OCI-LY7 (cell line): ENCODE measurements at regions not wholly inside any gene's neighbourhood (a gene's known extent, or its start where the extent isn't known, plus 50 kb on each side); places are given as distances from the start of the nearest gene placed in this dataset.

Source experiments
- BruUV-seq: library from RNA; stranded (reverse); fragments of 400-500 nt; replicated peaks from 2 replicates; lab custom pipeline; 2021; lab: Mats Ljungman, UMichigan
- CTCF ChIA-PET: fragments of 300-600 bp; sonication (Branson Sonifier 250); formaldehyde crosslinking; loops from one replicate; lab custom pipeline; 2022; ENCODE audit warnings: antibody characterized with exemption; ENCODE audit not compliant: unreplicated experiment; lab: Charles Lee
- POLR2A ChIA-PET: fragments of 300-600 bp; sonication (Branson Sonifier 250); formaldehyde crosslinking; loops from one replicate; lab custom pipeline; 2022; ENCODE audit warnings: antibody characterized with exemption; lab: Charles Lee
- DNase-seq: peaks from one replicate; pipeline ENCODE4 v3.0.0-alpha.2; 2015; ENCODE audit warnings: low spot score
- H2AFZ ChIP-seq: fragments of 200-600 bp; sonication (generic), shearing (Covaris generic); 2 replicates; pipeline ENCODE4 v1.6.1; 2014; ENCODE audit warnings: mild to moderate bottlenecking, antibody characterized with exemption, low read length, moderate library complexity
- H3K27ac ChIP-seq: fragments of 200-600 bp; sonication (generic); 2 replicates; pipeline ENCODE4 v1.5.1; 2014; ENCODE audit warnings: mixed run types, low read depth, mild to moderate bottlenecking, moderate library complexity, low read length, inconsistent platforms; ENCODE audit not compliant: poor library complexity, severe bottlenecking
- H3K36me3 ChIP-seq: fragments of 200-600 bp; sonication (generic); 2 replicates; pipeline ENCODE4 v1.6.1; 2014; ENCODE audit warnings: mild to moderate bottlenecking, antibody characterized with exemption, low read length, moderate library complexity, mixed read lengths; ENCODE audit not compliant: insufficient read depth
- H3K4me1 ChIP-seq: fragments of 200-600 bp; sonication (generic); 2 replicates; pipeline ENCODE4 v1.5.1; 2014; ENCODE audit warnings: mild to moderate bottlenecking, low read length; ENCODE audit not compliant: insufficient read depth, poor library complexity, severe bottlenecking
- H3K4me2 ChIP-seq: fragments of 200-600 bp; sonication (generic); 2 replicates; pipeline ENCODE4 v1.6.1; 2014; ENCODE audit warnings: mild to moderate bottlenecking, low read length
- H3K4me3 ChIP-seq: fragments of 200-600 bp; sonication (generic); 2 replicates; pipeline ENCODE4 v1.5.1; 2014; ENCODE audit warnings: mild to moderate bottlenecking, low read depth, low read length; ENCODE audit not compliant: poor library complexity, severe bottlenecking
- H3K79me2 ChIP-seq: fragments of 200-600 bp; sonication (generic); 2 replicates; pipeline ENCODE4 v1.6.1; 2016; ENCODE audit warnings: low read depth, mild to moderate bottlenecking, low read length, moderate library complexity, mixed read lengths; ENCODE audit not compliant: insufficient read depth
- H3K9me2 ChIP-seq: fragments of 200-600 bp; sonication (generic); 2 replicates; pipeline ENCODE4 v1.6.1; 2016; ENCODE audit warnings: mild to moderate bottlenecking, low read length, mixed read lengths; ENCODE audit not compliant: insufficient read depth
- H3K9me3 ChIP-seq: fragments of 200-600 bp; sonication (generic); 2 replicates; pipeline ENCODE4 v1.6.1; 2014; ENCODE audit warnings: mild to moderate bottlenecking, mixed run types, low read length, mixed read lengths
- H4K20me1 ChIP-seq: fragments of 200-600 bp; sonication (generic); 2 replicates; pipeline ENCODE4 v1.6.1; 2014; ENCODE audit warnings: mild to moderate bottlenecking, antibody characterized with exemption, low read length, moderate library complexity, mixed read lengths; ENCODE audit not compliant: insufficient read depth
- CTCF ChIP-seq: fragments of 200-600 bp; sonication (generic); conservative IDR thresholded peaks from 2 replicates; pipeline ENCODE4 v1.5.1; 2014; ENCODE audit warnings: mild to moderate bottlenecking, antibody characterized with exemption, low read length, moderate library complexity, mixed read lengths
- EZH2phosphoT487 ChIP-seq: fragments of 200-600 bp; sonication (generic); IDR thresholded peaks from 2 replicates; pipeline ENCODE4 v1.6.1; 2018; ENCODE audit warnings: low read depth, borderline replicate concordance, mild to moderate bottlenecking, mixed run types, antibody characterized with exemption, low read length, moderate library complexity, mixed read lengths
- intact Hi-C: fragments of 100-400 bp; cut with micrococcal nuclease; formaldehyde crosslinking; loops from one replicate; pipeline ENCODE4 v1.10.0; 2022; ENCODE audit not compliant: unreplicated experiment

GRCh38 chr2:196437626-196438025, 201.9 kb upstream of the CCDC150 start:
- ChIA-PET POLR2A (no interaction called here), CTCF (no interaction called here)
- intact Hi-C loops: no loop called here
- H3K27ac ChIP-seq: no peak overlapping the region
- no peak overlapping the region for H3K4me2 ChIP-seq
- H3K9me3 ChIP-seq: no peaks in the 10 kb centered on the region
- no peak for TF ChIP-seq CTCF
- no peak for TF ChIP-seq EZH2phosphoT487
- no peak for DNase-seq
- BruUV-seq: no TSS peak
- no peak overlapping the region for H2AFZ ChIP-seq
- H3K9me2 ChIP-seq: no peaks in the 10 kb centered on the region
- H3K4me1 ChIP-seq: no peaks in the 10 kb centered on the region
- no peak overlapping the region for H3K4me3 ChIP-seq
- H3K36me3 ChIP-seq: no peaks in the 10 kb centered on the region
- H3K79me2 ChIP-seq: no peaks in the 10 kb centered on the region
- no peaks in the 10 kb centered on the region for H4K20me1 ChIP-seq

- no peak for DNase-seq
- CTCF ChIA-PET: no interaction called here
- H3K79me2 ChIP-seq: no peaks in the 10 kb centered on the region
Observed at GRCh38 chr2:196439760-196440159, 199.8 kb upstream of the CCDC150 start.

More at GRCh38 chr2:196439760-196440159, 199.8 kb upstream of the CCDC150 start:
- no peaks in the 10 kb centered on the region for H3K9me3 ChIP-seq
- BruUV-seq: no TSS peak
- no peak overlapping the region for H3K4me2 ChIP-seq
- H2AFZ ChIP-seq: no peak overlapping the region
- H3K4me1 ChIP-seq: no peaks in the 10 kb centered on the region
- H3K36me3 ChIP-seq: no peaks in the 10 kb centered on the region
- no peak overlapping the region for H3K4me3 ChIP-seq
- no peak for TF ChIP-seq CTCF
- no peak for TF ChIP-seq EZH2phosphoT487
- POLR2A ChIA-PET: interaction anchor here (0.7 kb wide), 1 partner anchor 58 kb away, joined by 3 read pairs; no protein-coding TSS in a partner anchor
- H4K20me1 ChIP-seq: no peaks in the 10 kb centered on the region
- intact Hi-C loops: no loop called here
- no peaks in the 10 kb centered on the region for H3K9me2 ChIP-seq
- H3K27ac ChIP-seq: no peak overlapping the region
